GM21367 (cell line): ENCODE measurements at regions not wholly inside any gene's neighbourhood (a gene's known extent, or its start where the extent isn't known, plus 50 kb on each side); places are given as distances from the start of the nearest gene placed in this dataset.
"Not testable (repeated sequence)": the region's sequence is repeated elsewhere in the genome, so short reads cannot be mapped to it uniquely, and the experiment has no call there.

Experiments
- ATAC-seq: cut with Tn5 transposase; IDR thresholded peaks from one replicate; pipeline ENCODE4 v1.9.1; 2021; ENCODE audit not compliant: unreplicated experiment

- ATAC-seq: not testable (repeated sequence)
Observed at GRCh38 chr2:131668794-131669540, 141.3 kb downstream of the CCDC74A start.

- ATAC-seq: not testable (repeated sequence)
Observed at GRCh38 chr2:131671841-131672470, 144.3 kb downstream of the CCDC74A start.

GRCh38 chr2:131672471-131673399 is 145.0 kb downstream of the CCDC74A start:
- ATAC-seq: peak; percentile 72

GRCh38 chr2:131673400-131674173 is 145.9 kb downstream of the CCDC74A start:
- peak; percentile 87 for ATAC-seq

GRCh38 chr2:131674174-131674507 is 146.5 kb downstream of the CCDC74A start:
- ATAC-seq: no peak

GRCh38 chr2:131681611-131682121 is 154.0 kb downstream of the CCDC74A start:
- peak; percentile 13 for ATAC-seq

GRCh38 chr2:131682122-131682944 is 154.6 kb downstream of the CCDC74A start:
- ATAC-seq: peak; percentile 98

GRCh38 chr2:131682945-131683330 is 155.2 kb downstream of the CCDC74A start:
- peak; percentile 37 for ATAC-seq

- ATAC-seq: not testable (repeated sequence)
Observed at GRCh38 chr2:131684631-131685316, 157.1 kb downstream of the CCDC74A start.

- ATAC-seq: not testable (repeated sequence)
Observed at GRCh38 chr2:131686164-131686893, 158.6 kb downstream of the CCDC74A start.

GRCh38 chr2:131686894-131687238 is 159.2 kb downstream of the CCDC74A start:
- ATAC-seq: not testable (repeated sequence)

GRCh38 chr2:131689066-131689465 is 161.4 kb downstream of the CCDC74A start:
- ATAC-seq: not testable (repeated sequence)

GRCh38 chr2:131711268-131711667 is 183.6 kb downstream of the CCDC74A start:
- not testable (repeated sequence) for ATAC-seq

GRCh38 chr2:131717907-131718306 is 190.2 kb downstream of the CCDC74A start:
- ATAC-seq: not testable (repeated sequence)

GRCh38 chr2:131721163-131721562 is 193.5 kb downstream of the CCDC74A start:
- not testable (repeated sequence) for ATAC-seq

- not testable (repeated sequence) for ATAC-seq
Observed at GRCh38 chr2:131722256-131722655, 194.6 kb downstream of the CCDC74A start.

GRCh38 chr2:131724019-131724418 is 196.3 kb downstream of the CCDC74A start:
- no peak for ATAC-seq

GRCh38 chr2:131728451-131728850 is 200.8 kb downstream of the CCDC74A start:
- ATAC-seq: not testable (repeated sequence)
